GM12892 (cell line): ENCODE measurements at regions not wholly inside any gene's neighbourhood (a gene's known extent, or its start where the extent isn't known, plus 50 kb on each side); places are given as distances from the start of the nearest gene placed in this dataset.

Source experiments
- POLR2A ChIP-seq: IDR thresholded peaks from 2 replicates; pipeline ENCODE4 v1.6.1; 2011; ENCODE audit warnings: low read depth, low read length, control low read depth
- POLR2AphosphoS5 ChIP-seq: IDR thresholded peaks from 2 replicates; pipeline ENCODE4 v1.6.1; 2011; ENCODE audit warnings: low read depth, low read length, control low read depth

DNA sequence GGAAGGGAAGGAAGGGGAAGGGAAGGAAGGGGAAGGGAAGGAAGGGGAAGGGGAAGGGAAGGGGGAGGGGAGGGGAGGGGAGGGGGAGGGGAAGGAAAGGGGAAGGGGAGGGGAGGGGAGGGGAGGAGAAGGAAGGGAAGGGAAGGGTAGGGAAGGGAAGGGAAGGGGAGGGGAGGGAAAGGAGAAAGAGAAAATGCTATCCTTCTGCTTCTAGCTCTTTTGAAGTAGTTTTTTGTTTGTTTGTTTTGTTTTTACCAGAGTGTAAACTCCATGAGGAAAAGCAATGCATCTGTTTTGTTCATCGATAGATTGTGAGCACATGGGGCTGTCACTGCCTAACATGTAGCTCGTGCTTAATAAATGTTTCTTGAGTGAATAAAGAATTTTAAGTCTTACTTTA is 1592.7 kb upstream of the ACVR2A start:
- TF ChIP-seq POLR2A: no peak
- TF ChIP-seq POLR2AphosphoS5: no peak
